GM10248 (cell line): ENCODE measurements at regions not wholly inside any gene's neighbourhood (a gene's known extent, or its start where the extent isn't known, plus 50 kb on each side); places are given as distances from the start of the nearest gene placed in this dataset.

Experiments used
- CTCF ChIA-PET: fragments of 300-600 bp; sonication (Branson Sonifier 250); formaldehyde crosslinking; extraction: SDS; loops from one replicate; lab custom pipeline; 2021; ENCODE audit warnings: antibody characterized with exemption; lab: Yijun Ruan, JAX
- POLR2A ChIA-PET: fragments of 350-650 bp; sonication (Branson Sonifier 250); formaldehyde crosslinking; extraction: SDS; loops from one replicate; lab custom pipeline; 2020; ENCODE audit warnings: antibody characterized with exemption; lab: Yijun Ruan, JAX
- DNase-seq: peaks from one replicate; pipeline ENCODE4 v3.0.0; 2012; ENCODE audit errors: extremely low spot score
- TF ChIP-seq, protein P1 (sequence below): IDR thresholded peaks from 2 replicates; pipeline ENCODE4 v1.5.1; 2012; ENCODE audit warnings: mild to moderate bottlenecking, low read depth; ENCODE audit errors: extremely low read depth, missing control alignments, control extremely low read depth

DNA sequence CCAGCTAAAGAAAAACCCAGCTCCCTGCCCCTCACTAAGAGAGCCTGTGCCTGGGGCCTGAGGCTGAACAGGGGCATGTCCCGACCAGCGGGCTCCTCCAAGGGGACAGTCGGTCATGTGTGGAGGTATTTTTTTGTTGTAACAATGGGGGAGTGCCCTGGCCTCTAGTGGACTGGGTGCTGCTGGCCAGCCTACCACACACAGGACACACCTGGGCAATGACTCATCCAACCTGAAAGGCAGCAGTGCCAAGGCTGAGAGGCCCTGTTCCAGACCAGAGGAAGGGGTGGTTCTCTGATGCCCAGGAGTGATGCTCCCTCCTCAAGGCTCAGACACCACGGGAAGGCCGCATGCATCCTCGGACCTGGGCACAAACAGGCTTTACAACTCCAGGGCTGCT lies 181.5 kb downstream of the OLFM1 start:
- TF ChIP-seq, protein P1, sequence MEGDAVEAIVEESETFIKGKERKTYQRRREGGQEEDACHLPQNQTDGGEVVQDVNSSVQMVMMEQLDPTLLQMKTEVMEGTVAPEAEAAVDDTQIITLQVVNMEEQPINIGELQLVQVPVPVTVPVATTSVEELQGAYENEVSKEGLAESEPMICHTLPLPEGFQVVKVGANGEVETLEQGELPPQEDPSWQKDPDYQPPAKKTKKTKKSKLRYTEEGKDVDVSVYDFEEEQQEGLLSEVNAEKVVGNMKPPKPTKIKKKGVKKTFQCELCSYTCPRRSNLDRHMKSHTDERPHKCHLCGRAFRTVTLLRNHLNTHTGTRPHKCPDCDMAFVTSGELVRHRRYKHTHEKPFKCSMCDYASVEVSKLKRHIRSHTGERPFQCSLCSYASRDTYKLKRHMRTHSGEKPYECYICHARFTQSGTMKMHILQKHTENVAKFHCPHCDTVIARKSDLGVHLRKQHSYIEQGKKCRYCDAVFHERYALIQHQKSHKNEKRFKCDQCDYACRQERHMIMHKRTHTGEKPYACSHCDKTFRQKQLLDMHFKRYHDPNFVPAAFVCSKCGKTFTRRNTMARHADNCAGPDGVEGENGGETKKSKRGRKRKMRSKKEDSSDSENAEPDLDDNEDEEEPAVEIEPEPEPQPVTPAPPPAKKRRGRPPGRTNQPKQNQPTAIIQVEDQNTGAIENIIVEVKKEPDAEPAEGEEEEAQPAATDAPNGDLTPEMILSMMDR, result no peak
- POLR2A ChIA-PET, result no interaction called here
- CTCF ChIA-PET, result no interaction called here
- DNase-seq, result no peak

DNA sequence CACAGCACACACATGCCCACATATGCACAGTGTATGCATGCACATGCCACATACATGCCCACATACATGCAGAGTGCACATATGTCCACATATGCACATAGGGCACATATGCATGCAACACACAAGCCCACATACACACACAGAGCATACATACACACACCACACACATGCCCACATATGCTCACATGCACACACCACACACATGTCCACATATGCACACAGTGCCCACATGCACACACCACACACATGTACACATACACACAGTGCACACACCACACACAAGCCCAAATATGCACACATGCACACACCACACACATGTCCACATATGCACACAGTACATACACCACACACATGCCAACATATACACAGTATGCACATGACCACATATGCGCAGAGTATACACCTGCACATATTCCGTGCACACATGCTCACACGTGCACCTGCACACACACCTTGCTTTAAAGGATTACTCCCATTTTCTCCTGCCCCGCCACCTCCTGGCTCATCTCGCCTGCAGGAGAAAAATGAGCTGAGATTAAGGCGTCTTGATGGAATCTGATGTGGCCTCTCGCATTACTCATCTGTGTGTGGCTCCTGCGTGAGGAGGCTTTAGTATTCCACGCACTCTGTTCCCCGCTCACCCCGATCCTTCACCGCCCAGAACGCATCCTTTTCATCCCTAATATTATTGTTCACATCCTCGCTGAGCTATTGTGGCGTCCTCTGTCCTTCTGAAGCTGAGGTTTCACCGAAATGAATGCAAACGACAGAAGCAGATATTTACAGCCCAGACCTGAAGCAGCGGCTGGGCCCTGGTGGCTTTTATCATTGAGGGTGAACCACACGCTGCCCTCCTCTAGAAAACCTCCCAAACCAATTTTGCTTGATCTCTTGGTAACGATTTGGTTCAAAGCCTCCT lies 182.7 kb downstream of the OLFM1 start:
- CTCF ChIA-PET, result no interaction called here
- POLR2A ChIA-PET, result no interaction called here
- no peak for DNase-seq
- TF ChIP-seq, protein P1, result no peak

DNA sequence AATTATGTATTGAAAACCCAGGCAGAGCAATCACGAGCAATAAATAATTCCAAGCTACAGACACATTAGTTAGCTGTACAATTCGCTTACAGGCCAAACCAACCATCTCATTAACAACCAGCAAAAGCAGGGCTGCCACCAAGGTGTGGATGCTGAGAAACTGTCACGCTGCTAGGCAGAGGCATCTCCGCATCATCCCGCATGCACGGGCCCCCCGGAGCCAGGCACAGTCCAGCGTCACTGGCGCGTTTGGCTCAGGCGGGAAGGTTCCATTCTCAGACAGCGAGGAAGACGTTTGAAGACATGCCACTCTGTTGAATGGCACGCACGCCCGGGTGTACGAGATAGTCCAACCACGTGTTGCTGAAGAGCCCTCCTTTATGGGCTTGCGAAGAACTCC lies 184.0 kb downstream of the OLFM1 start:
- DNase-seq, result no peak
- ChIA-PET CTCF (interaction anchor here (1.7 kb wide), 1 partner anchor 11 kb away, joined by 5 read pairs; no protein-coding TSS in a partner anchor), POLR2A (no interaction called here)
- TF ChIP-seq, protein P1, result no peak

DNA sequence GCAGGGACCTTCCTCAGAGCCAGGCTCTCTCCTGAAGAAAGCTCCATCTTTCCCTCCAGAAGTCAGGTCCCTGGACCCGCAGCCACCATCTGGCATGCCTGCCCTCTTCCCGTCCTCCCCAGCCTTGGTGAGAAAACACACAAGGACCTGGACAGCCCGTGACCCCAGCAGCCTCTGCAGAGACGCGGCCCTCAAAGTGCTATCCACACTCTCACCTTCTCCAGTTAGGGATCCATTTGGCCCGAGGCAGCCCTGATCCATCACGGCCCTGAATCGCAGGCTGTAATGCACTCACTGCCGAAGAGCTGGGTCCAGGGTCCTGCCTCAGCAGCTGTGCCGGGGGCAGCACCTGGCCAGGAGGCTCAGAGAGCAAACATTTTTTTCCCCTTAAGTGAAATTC lies 185.1 kb downstream of the OLFM1 start:
- POLR2A ChIA-PET, result no interaction called here
- CTCF ChIA-PET, result interaction anchor here (1.7 kb wide), 1 partner anchor 9 kb away, joined by 5 read pairs; no protein-coding TSS in a partner anchor
- TF ChIP-seq, protein P1, result no peak
- DNase-seq, result no peak

DNA sequence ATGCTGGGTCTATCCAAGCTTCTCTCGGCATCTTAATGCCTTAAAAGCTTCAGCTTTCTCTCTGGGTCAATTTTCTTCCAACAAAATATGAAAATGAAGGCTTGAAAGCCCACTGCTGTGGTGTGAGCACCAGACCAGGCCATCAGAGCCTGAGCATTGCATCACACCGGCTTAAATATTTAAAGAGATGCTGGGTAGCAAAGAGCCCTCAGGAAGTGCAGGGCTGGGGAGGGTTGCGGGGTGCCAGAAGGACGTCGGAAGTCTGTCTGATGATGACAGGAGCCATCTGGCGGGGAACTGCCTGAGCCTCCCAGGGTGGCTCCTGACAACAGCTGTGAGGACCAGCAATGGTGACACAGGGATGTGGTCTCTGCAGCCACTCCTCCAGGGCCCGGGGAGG lies 185.5 kb downstream of the OLFM1 start:
- TF ChIP-seq, protein P1, result no peak
- no peak for DNase-seq
- ChIA-PET POLR2A (no interaction called here), CTCF (no interaction called here)

DNA sequence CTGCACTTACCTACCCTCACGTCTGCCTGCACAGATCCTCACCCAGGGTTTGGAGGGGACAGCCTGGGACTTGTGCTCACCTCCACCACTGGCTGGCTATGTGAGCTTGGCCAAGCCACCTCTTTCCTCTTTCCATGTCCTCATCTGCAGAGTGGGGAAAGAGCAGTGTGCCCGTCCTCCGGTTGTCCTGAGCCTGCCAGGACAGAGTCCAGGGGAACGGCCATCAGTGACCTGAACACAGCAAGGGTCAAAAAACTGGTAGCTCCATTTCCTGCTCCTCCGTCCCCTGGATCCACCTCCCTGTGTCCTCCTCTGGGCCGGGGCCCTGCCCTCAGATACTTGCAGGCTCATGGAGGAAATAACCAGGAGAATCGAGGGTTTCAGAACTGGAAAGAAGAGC lies 187.7 kb downstream of the OLFM1 start:
- ChIA-PET CTCF (no interaction called here), POLR2A (no interaction called here)
- TF ChIP-seq, protein P1, result no peak
- DNase-seq, result no peak
